GM23338 (cell line): ENCODE measurements at regions not wholly inside any gene's neighbourhood (a gene's known extent, or its start where the extent isn't known, plus 50 kb on each side); places are given as distances from the start of the nearest gene placed in this dataset.

Source experiments
- ATAC-seq: fragments of 200-7000 bp; cut with Tn5 transposase; 3 replicates; pipeline ENCODE4 v1.9.1; 2020
- DNase-seq: peaks from one replicate; pipeline ENCODE4 v3.0.0-alpha.2; 2015; ENCODE audit warnings: low spot score
- H2AFZ ChIP-seq: fragments of 200-600 bp; sonication (generic); 2 replicates; pipeline ENCODE4 v1.8.0; 2016; ENCODE audit warnings: antibody characterized with exemption, mild to moderate bottlenecking, moderate library complexity
- H3F3A ChIP-seq: fragments of 200-600 bp; sonication (generic); replicated peaks from 2 replicates; pipeline ENCODE4 v1.8.0; 2017; ENCODE audit warnings: antibody characterized with exemption, mixed run types, low read depth
- H3K27ac ChIP-seq: fragments of 200-600 bp; sonication (generic); 2 replicates; pipeline ENCODE4 v1.6.1; 2016; ENCODE audit warnings: low read depth
- H3K27me3 ChIP-seq: fragments of 200-600 bp; sonication (generic); 2 replicates; pipeline ENCODE4 v1.8.0; 2016; ENCODE audit warnings: mild to moderate bottlenecking, mixed run types, moderate library complexity; ENCODE audit not compliant: insufficient read depth
- H3K36me3 ChIP-seq: fragments of 200-600 bp; sonication (generic); 2 replicates; pipeline ENCODE4 v1.8.0; 2016; ENCODE audit warnings: mild to moderate bottlenecking; ENCODE audit not compliant: insufficient read depth
- H3K4me1 ChIP-seq: fragments of 200-600 bp; sonication (generic); 2 replicates; pipeline ENCODE4 v1.8.0; 2016; ENCODE audit warnings: mild to moderate bottlenecking, moderate library complexity; ENCODE audit not compliant: insufficient read depth
- H3K4me2 ChIP-seq: fragments of 200-600 bp; sonication (generic); 2 replicates; pipeline ENCODE4 v1.7.1; 2017; ENCODE audit warnings: mixed run types
- H3K4me3 ChIP-seq: fragments of 200-600 bp; sonication (generic); 2 replicates; pipeline ENCODE4 v1.6.1; 2016; ENCODE audit warnings: mixed run types
- H3K79me2 ChIP-seq: fragments of 200-600 bp; sonication (generic); replicated peaks from 2 replicates; pipeline ENCODE4 v1.8.0; 2017; ENCODE audit warnings: mild to moderate bottlenecking; ENCODE audit not compliant: insufficient read depth
- H3K9me2 ChIP-seq: fragments of 200-600 bp; sonication (generic); 2 replicates; pipeline ENCODE4 v1.8.0; 2017; ENCODE audit not compliant: insufficient read depth
- H4K20me1 ChIP-seq: fragments of 200-600 bp; sonication (generic); replicated peaks from 2 replicates; pipeline ENCODE4 v1.8.0; 2017; ENCODE audit warnings: mild to moderate bottlenecking; ENCODE audit not compliant: insufficient read depth
- H3K27ac Mint-ChIP-seq: 2 replicates; pipeline ENCODE4 v1.8.0; 2020; ENCODE audit warnings: inconsistent platforms, mild to moderate bottlenecking, moderate library complexity, mixed read lengths
- H3K27me3 Mint-ChIP-seq: 3 replicates; pipeline ENCODE4 v1.8.0; 2022; ENCODE audit warnings: low read depth, mild to moderate bottlenecking, moderate library complexity, mixed read lengths, inconsistent platforms; ENCODE audit not compliant: insufficient read depth, poor library complexity
- H3K36me3 Mint-ChIP-seq: 3 replicates; pipeline ENCODE4 v1.8.0; 2021; ENCODE audit warnings: low read depth, mild to moderate bottlenecking, inconsistent platforms, moderate library complexity, mixed read lengths
- H3K4me1 Mint-ChIP-seq: 3 replicates; pipeline ENCODE4 v1.8.0; 2020; ENCODE audit warnings: mild to moderate bottlenecking, inconsistent platforms, mixed read lengths
- H3K4me3 Mint-ChIP-seq: 3 replicates; pipeline ENCODE4 v1.8.0; 2021; ENCODE audit warnings: moderate library complexity, mild to moderate bottlenecking, inconsistent platforms, mixed read lengths
- H3K9me3 Mint-ChIP-seq: 3 replicates; pipeline ENCODE4 v1.8.0; 2020; ENCODE audit warnings: moderate library complexity, mild to moderate bottlenecking, inconsistent platforms, mixed read lengths
- CTCF ChIP-seq, 2 experiments: fragments of 200-600 bp in 1 of 2; sonication (generic) in 1 of 2; conservative IDR thresholded peaks; 2 replicates each; pipeline versions ENCODE4 v1.5.1 to v1.6.1; 2016 to 2017; ENCODE audit warnings: antibody characterized with exemption in 2 of 2, low read depth in 2 of 2, mild to moderate bottlenecking in 2 of 2, moderate library complexity in 1 of 2
- EZH2phosphoT487 ChIP-seq: fragments of 200-600 bp; sonication (generic); IDR thresholded peaks from one replicate; pipeline ENCODE4 v1.8.1; 2018; ENCODE audit warnings: antibody characterized with exemption; ENCODE audit not compliant: unreplicated experiment
- NANOG ChIP-seq: IDR thresholded peaks from 2 replicates; pipeline ENCODE4 v1.6.1; 2016; ENCODE audit warnings: antibody characterized with exemption, borderline replicate concordance
- STAT1 ChIP-seq: IDR thresholded peaks from one replicate; pipeline ENCODE4 v1.6.1; 2016; ENCODE audit warnings: antibody characterized with exemption; ENCODE audit not compliant: unreplicated experiment
- ZNF331 ChIP-seq: fragments of 250-450 bp; sonication (Bioruptor Pico); IDR thresholded peaks from 2 replicates; pipeline ENCODE4 v1.5.0; 2020; ENCODE audit warnings: low read depth, mild to moderate bottlenecking, moderate library complexity
- TF ChIP-seq, protein P1 (sequence below): fragments of 250-450 bp; sonication (Bioruptor Pico); IDR thresholded peaks from 2 replicates; pipeline ENCODE4 v1.5.0; 2020; ENCODE audit warnings: mild to moderate bottlenecking, moderate library complexity

DNA sequence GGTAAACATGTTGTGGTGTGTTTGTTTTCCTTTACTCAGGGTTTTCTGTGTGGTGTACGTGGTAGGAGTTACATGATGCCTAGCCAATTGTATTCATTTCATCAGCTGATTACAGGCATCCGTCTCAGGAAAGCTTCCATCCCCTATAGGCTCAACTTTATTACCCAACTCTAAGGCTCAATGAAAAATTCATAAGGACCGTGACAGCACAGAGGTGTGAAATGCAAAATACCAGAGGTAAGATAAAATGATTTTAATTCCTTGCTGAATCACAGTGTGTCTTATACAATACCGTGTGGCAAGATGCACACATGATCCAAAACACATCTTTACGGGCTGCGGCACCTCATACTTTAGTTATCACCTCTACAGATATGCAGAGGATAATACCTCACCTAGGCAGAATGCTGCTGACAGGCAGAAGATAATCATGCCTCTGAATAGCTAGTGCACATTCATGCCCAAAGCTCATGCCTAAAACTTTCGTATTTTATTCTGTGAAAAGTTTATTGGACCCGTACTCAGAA is 87.2 kb upstream of the DIO2 start (continued):
- TF ChIP-seq, protein P1, sequence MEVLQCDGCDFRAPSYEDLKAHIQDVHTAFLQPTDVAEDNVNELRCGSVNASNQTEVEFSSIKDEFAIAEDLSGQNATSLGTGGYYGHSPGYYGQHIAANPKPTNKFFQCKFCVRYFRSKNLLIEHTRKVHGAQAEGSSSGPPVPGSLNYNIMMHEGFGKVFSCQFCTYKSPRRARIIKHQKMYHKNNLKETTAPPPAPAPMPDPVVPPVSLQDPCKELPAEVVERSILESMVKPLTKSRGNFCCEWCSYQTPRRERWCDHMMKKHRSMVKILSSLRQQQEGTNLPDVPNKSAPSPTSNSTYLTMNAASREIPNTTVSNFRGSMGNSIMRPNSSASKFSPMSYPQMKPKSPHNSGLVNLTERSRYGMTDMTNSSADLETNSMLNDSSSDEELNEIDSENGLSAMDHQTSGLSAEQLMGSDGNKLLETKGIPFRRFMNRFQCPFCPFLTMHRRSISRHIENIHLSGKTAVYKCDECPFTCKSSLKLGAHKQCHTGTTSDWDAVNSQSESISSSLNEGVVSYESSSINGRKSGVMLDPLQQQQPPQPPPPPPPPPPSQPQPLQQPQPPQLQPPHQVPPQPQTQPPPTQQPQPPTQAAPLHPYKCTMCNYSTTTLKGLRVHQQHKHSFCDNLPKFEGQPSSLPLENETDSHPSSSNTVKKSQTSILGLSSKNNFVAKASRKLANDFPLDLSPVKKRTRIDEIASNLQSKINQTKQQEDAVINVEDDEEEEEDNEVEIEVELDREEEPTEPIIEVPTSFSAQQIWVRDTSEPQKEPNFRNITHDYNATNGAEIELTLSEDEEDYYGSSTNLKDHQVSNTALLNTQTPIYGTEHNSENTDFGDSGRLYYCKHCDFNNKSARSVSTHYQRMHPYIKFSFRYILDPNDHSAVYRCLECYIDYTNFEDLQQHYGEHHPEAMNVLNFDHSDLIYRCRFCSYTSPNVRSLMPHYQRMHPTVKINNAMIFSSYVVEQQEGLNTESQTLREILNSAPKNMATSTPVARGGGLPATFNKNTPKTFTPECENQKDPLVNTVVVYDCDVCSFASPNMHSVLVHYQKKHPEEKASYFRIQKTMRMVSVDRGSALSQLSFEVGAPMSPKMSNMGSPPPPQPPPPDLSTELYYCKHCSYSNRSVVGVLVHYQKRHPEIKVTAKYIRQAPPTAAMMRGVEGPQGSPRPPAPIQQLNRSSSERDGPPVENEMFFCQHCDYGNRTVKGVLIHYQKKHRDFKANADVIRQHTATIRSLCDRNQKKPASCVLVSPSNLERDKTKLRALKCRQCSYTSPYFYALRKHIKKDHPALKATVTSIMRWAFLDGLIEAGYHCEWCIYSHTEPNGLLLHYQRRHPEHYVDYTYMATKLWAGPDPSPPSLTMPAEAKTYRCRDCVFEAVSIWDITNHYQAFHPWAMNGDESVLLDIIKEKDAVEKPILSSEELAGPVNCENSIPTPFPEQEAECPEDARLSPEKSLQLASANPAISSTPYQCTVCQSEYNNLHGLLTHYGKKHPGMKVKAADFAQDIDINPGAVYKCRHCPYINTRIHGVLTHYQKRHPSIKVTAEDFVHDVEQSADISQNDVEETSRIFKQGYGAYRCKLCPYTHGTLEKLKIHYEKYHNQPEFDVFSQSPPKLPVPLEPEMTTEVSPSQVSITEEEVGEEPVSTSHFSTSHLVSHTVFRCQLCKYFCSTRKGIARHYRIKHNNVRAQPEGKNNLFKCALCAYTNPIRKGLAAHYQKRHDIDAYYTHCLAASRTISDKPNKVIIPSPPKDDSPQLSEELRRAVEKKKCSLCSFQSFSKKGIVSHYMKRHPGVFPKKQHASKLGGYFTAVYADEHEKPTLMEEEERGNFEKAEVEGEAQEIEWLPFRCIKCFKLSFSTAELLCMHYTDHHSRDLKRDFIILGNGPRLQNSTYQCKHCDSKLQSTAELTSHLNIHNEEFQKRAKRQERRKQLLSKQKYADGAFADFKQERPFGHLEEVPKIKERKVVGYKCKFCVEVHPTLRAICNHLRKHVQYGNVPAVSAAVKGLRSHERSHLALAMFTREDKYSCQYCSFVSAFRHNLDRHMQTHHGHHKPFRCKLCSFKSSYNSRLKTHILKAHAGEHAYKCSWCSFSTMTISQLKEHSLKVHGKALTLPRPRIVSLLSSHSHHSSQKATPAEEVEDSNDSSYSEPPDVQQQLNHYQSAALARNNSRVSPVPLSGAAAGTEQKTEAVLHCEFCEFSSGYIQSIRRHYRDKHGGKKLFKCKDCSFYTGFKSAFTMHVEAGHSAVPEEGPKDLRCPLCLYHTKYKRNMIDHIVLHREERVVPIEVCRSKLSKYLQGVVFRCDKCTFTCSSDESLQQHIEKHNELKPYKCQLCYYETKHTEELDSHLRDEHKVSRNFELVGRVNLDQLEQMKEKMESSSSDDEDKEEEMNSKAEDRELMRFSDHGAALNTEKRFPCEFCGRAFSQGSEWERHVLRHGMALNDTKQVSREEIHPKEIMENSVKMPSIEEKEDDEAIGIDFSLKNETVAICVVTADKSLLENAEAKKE (CRISPR knock-in tag) = no peak
- TF ChIP-seq EZH2phosphoT487 = no peak
- no peak for TF ChIP-seq CTCF (conservative IDR thresholded peaks at IDR 0.05; ENCODE audit: low read depth in 2 of 2)

- H3K4me1 Mint-ChIP-seq = no peaks in the 10 kb centered on the region
- H3K27ac Mint-ChIP-seq = no peak overlapping the region
- ATAC-seq (no peak), DNase-seq (no peak)
- Histone ChIP-seq H3K27me3 (no peaks in the 10 kb centered on the region), H3K36me3 (no peaks in the 10 kb centered on the region), H3K27ac (no peak overlapping the region), H3K4me3 (no peak overlapping the region), H3K4me2 (no peak overlapping the region), H3F3A (no peaks in the 10 kb centered on the region), H2AFZ (no peak overlapping the region), H4K20me1 (no peaks in the 10 kb centered on the region), H3K9me2 (no peaks in the 10 kb centered on the region), H3K79me2 (no peaks in the 10 kb centered on the region), H3K4me1 (no peaks in the 10 kb centered on the region; the same call in 1 of the 2 replicates)
- no peak overlapping the region for H3K4me3 Mint-ChIP-seq
- H3K36me3 Mint-ChIP-seq = no peaks in the 10 kb centered on the region; the same call in 2 of the 3 replicates
- no peaks in the 10 kb centered on the region for H3K27me3 Mint-ChIP-seq
- H3K9me3 Mint-ChIP-seq = peaks cover 3% of the 10 kb centered on the region; the same call in 1 of the 3 replicates
- TF ChIP-seq NANOG (no peak), CTCF (conservative IDR thresholded peaks at IDR 0.05; ENCODE audit: low read depth in 2 of 2) (no peak), STAT1 (no peak), ZNF331 (CRISPR knock-in tag) (no peak)
Measured at GRCh38 chr14:80291101-80291500, 79.8 kb upstream of the DIO2 start.
